Parathyroid adenoma (tissue), 2 donors: ENCODE measurements at regions not wholly inside any gene's neighbourhood (a gene's known extent, or its start where the extent isn't known, plus 50 kb on each side); places are given as distances from the start of the nearest gene placed in this dataset.
"Not testable (repeated sequence)": the region's sequence is repeated elsewhere in the genome, so short reads cannot be mapped to it uniquely, and the experiment has no call there.

Experiments
- H2AFZ ChIP-seq: fragments of 300-600 bp; sonication (generic); one replicate; pipeline ENCODE4 v1.7.0; 2017; ENCODE audit warnings: antibody characterized with exemption, mild to moderate bottlenecking
- H3K27ac ChIP-seq: fragments of 300-600 bp; sonication (generic); one replicate; pipeline ENCODE4 v1.7.0; 2017
- H3K27me3 ChIP-seq: fragments of 300-600 bp; sonication (generic); one replicate; pipeline ENCODE4 v1.7.0; 2017; ENCODE audit warnings: low read length; ENCODE audit not compliant: control insufficient read depth, insufficient read depth
- H3K36me3 ChIP-seq: fragments of 300-600 bp; sonication (generic); one replicate; pipeline ENCODE4 v1.7.0; 2017; ENCODE audit warnings: low read length; ENCODE audit not compliant: control insufficient read depth, insufficient read depth
- H3K4me1 ChIP-seq: fragments of 300-600 bp; sonication (generic); one replicate; pipeline ENCODE4 v1.7.0; 2017; ENCODE audit warnings: control low read depth
- H3K4me2 ChIP-seq: fragments of 300-600 bp; sonication (generic); one replicate; pipeline ENCODE4 v1.7.0; 2017; ENCODE audit warnings: low read length
- H3K4me3 ChIP-seq: fragments of 300-600 bp; sonication (generic); one replicate; pipeline ENCODE4 v1.7.0; 2017; ENCODE audit warnings: low read depth, low read length
- H3K79me2 ChIP-seq: fragments of 300-600 bp; sonication (generic); one replicate; pipeline ENCODE4 v1.7.0; 2017; ENCODE audit warnings: control low read depth
- H3K9ac ChIP-seq: fragments of 300-600 bp; sonication (generic); one replicate; pipeline ENCODE4 v1.7.0; 2017; ENCODE audit warnings: mild to moderate bottlenecking
- H3K9me3 ChIP-seq: fragments of 300-600 bp; sonication (generic); one replicate; pipeline ENCODE4 v1.7.0; 2017; ENCODE audit warnings: low read length; ENCODE audit not compliant: control insufficient read depth
- CTCF ChIP-seq: fragments of 300-600 bp; sonication (generic); IDR thresholded peaks from one replicate; pipeline ENCODE4 v1.7.0; 2017; ENCODE audit warnings: antibody characterized with exemption, mild to moderate bottlenecking
- donor health status: primary hyperparathyroidism.

- H2AFZ ChIP-seq, result no peak overlapping the region
- no peak for TF ChIP-seq CTCF
- H3K27ac ChIP-seq, result no peak overlapping the region
- H3K4me1 ChIP-seq, result no peaks in the 10 kb centered on the region
- H3K27me3 ChIP-seq, result no peaks in the 10 kb centered on the region
- H3K9ac ChIP-seq, result no peak overlapping the region
- no peaks in the 10 kb centered on the region for H3K79me2 ChIP-seq
- no peaks in the 10 kb centered on the region for H3K36me3 ChIP-seq
- no peak overlapping the region for H3K4me2 ChIP-seq
- H3K9me3 ChIP-seq, result no peaks in the 10 kb centered on the region
- H3K4me3 ChIP-seq, result no peak overlapping the region
Measured at GRCh38 chr5:163312598-163312997, 124.8 kb upstream of the CCNG1 start.

DNA sequence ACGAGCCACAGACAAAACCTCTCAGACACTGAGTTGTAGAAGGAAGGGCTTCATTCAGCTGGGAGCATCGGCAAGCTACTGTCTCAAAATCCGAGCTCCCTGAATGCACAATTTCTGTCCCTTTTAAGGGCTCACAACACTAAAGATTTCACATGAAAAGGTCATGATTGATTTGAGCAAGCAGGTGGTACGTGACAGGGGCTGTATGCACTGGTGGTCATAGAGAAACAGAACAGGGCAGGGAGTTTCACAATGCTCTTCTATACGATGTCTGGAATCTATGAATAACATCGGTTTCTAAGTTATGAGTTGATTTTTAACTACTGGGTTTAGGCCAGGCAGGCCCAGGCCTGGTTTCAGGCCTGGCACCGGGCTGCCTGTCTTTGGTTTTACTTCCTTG, 124.3 kb upstream of the CCNG1 start:
- H3K4me2 ChIP-seq, H3K4me1 ChIP-seq, H2AFZ ChIP-seq, H3K9me3 ChIP-seq, H3K9ac ChIP-seq, H3K79me2 ChIP-seq, H3K4me3 ChIP-seq, H3K27me3 ChIP-seq, H3K27ac ChIP-seq, H3K36me3 ChIP-seq: not testable (repeated sequence)

- not testable (repeated sequence) for H3K9me3 ChIP-seq, H3K4me1 ChIP-seq, H3K9ac ChIP-seq, H3K27ac ChIP-seq, H2AFZ ChIP-seq, H3K4me2 ChIP-seq, H3K4me3 ChIP-seq, H3K79me2 ChIP-seq, H3K36me3 ChIP-seq, H3K27me3 ChIP-seq
Measured at GRCh38 chr5:163316374-163316773, 121.0 kb upstream of the CCNG1 start.

DNA sequence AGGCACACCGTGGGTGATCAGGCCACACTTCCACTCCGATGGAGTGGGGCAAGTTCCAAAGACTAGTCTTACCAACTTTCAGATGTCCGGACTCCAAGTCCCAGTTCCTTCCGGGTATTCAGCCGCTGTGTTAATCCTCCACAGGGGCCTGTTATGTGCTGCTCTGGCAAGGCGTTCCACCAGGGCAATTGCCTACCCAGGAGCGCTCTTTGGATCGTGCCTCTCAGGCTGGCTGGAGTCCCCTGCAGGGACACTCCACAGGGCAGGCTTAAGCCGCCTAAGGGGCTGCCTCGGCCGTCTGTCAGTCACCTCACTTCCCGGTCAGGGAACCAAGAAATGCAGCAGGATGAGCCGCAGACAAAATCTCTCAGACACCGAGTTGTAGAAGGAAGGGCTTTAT, 118.7 kb upstream of the CCNG1 start:
- Histone ChIP-seq H3K27me3 (no peaks in the 10 kb centered on the region), H3K9me3 (no peaks in the 10 kb centered on the region), H3K4me3 (no peak overlapping the region), H3K79me2 (no peaks in the 10 kb centered on the region), H2AFZ (no peak overlapping the region), H3K4me2 (no peak overlapping the region), H3K27ac (no peak overlapping the region), H3K36me3 (no peaks in the 10 kb centered on the region), H3K4me1 (no peaks in the 10 kb centered on the region), H3K9ac (no peak overlapping the region)
- no peak for TF ChIP-seq CTCF

DNA sequence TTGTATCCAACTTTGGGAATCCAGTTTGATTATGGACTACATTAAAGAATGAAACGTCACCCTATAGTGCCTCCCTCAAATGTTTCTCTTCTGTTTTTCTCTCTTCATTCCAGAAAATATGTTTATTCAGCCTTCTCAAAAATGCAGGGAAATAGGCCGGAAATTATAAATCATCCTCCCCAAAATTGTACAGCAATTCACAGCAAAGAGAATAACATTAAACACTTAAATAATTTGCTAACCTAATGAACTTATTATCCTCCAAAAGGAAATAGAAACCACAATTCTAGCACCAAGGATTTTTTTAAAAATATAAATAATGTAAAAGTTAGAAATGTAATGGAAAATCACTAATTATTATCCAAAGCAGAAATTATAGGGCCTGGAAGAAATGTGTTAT, 115.9 kb upstream of the CCNG1 start:
- TF ChIP-seq CTCF, result no peak
- Histone ChIP-seq H3K4me1 (no peaks in the 10 kb centered on the region), H3K9ac (no peak overlapping the region), H3K9me3 (no peaks in the 10 kb centered on the region), H3K36me3 (no peaks in the 10 kb centered on the region), H3K27ac (no peak overlapping the region), H3K4me3 (no peak overlapping the region), H2AFZ (no peak overlapping the region), H3K4me2 (no peak overlapping the region), H3K79me2 (no peaks in the 10 kb centered on the region), H3K27me3 (no peaks in the 10 kb centered on the region)
